Progenitor cell of endocrine pancreas (in vitro differentiated cells): ENCODE measurements at regions not wholly inside any gene's neighbourhood (a gene's known extent, or its start where the extent isn't known, plus 50 kb on each side); places are given as distances from the start of the nearest gene placed in this dataset.

Experiments
- DNase-seq: peaks from one replicate; pipeline ENCODE4 v3.0.0; 2021; ENCODE audit warnings: low spot score; ENCODE audit not compliant: unreplicated experiment
- H3K27ac Mint-ChIP-seq: 2 replicates; pipeline ENCODE4 v1.8.0; 2021; ENCODE audit warnings: mild to moderate bottlenecking, moderate library complexity, mixed read lengths
- H3K27me3 Mint-ChIP-seq: 2 replicates; pipeline ENCODE4 v1.8.0; 2021; ENCODE audit warnings: mixed read lengths
- H3K36me3 Mint-ChIP-seq: 2 replicates; pipeline ENCODE4 v1.8.0; 2022; ENCODE audit warnings: mixed read lengths; ENCODE audit not compliant: insufficient read depth
- H3K4me1 Mint-ChIP-seq: 2 replicates; pipeline ENCODE4 v1.8.0; 2021; ENCODE audit warnings: low read depth, mixed read lengths
- H3K4me3 Mint-ChIP-seq: 2 replicates; pipeline ENCODE4 v1.8.0; 2021; ENCODE audit warnings: low read depth, mild to moderate bottlenecking, moderate library complexity, mixed read lengths
- H3K9me3 Mint-ChIP-seq: 2 replicates; pipeline ENCODE4 v1.8.0; 2021; ENCODE audit warnings: low read depth, mixed read lengths
- TF ChIP-seq, protein P1 (sequence below): fragments of 200-600 bp; sonication (generic); IDR thresholded peaks from one replicate; pipeline ENCODE4 v1.5.0; 2021; ENCODE audit warnings: antibody characterized with exemption, mild to moderate bottlenecking; ENCODE audit not compliant: unreplicated experiment

- peaks cover 20% of the 10 kb centered on the region for H3K9me3 Mint-ChIP-seq
- TF ChIP-seq, protein P1, sequence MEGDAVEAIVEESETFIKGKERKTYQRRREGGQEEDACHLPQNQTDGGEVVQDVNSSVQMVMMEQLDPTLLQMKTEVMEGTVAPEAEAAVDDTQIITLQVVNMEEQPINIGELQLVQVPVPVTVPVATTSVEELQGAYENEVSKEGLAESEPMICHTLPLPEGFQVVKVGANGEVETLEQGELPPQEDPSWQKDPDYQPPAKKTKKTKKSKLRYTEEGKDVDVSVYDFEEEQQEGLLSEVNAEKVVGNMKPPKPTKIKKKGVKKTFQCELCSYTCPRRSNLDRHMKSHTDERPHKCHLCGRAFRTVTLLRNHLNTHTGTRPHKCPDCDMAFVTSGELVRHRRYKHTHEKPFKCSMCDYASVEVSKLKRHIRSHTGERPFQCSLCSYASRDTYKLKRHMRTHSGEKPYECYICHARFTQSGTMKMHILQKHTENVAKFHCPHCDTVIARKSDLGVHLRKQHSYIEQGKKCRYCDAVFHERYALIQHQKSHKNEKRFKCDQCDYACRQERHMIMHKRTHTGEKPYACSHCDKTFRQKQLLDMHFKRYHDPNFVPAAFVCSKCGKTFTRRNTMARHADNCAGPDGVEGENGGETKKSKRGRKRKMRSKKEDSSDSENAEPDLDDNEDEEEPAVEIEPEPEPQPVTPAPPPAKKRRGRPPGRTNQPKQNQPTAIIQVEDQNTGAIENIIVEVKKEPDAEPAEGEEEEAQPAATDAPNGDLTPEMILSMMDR, result no peak
- no peak overlapping the region for H3K4me3 Mint-ChIP-seq
- no peak for DNase-seq
- no peak overlapping the region for H3K27ac Mint-ChIP-seq
- peaks cover 4% of the 10 kb centered on the region for H3K4me1 Mint-ChIP-seq
- no peaks in the 10 kb centered on the region for H3K36me3 Mint-ChIP-seq
- H3K27me3 Mint-ChIP-seq, result no peaks in the 10 kb centered on the region
Measured at GRCh38 chr13:85099245-85099644, 700.0 kb downstream of the SLITRK6 start.

- no peak overlapping the region for H3K4me3 Mint-ChIP-seq
- no peak overlapping the region for H3K27ac Mint-ChIP-seq
- H3K27me3 Mint-ChIP-seq, result no peaks in the 10 kb centered on the region
- peaks cover 9% of the 10 kb centered on the region for H3K9me3 Mint-ChIP-seq
- TF ChIP-seq, protein P1, result no peak
- H3K36me3 Mint-ChIP-seq, result no peaks in the 10 kb centered on the region
- DNase-seq, result no peak
- H3K4me1 Mint-ChIP-seq, result peaks cover 4% of the 10 kb centered on the region
Measured at GRCh38 chr13:85095418-85096272, 703.6 kb downstream of the SLITRK6 start.

DNA sequence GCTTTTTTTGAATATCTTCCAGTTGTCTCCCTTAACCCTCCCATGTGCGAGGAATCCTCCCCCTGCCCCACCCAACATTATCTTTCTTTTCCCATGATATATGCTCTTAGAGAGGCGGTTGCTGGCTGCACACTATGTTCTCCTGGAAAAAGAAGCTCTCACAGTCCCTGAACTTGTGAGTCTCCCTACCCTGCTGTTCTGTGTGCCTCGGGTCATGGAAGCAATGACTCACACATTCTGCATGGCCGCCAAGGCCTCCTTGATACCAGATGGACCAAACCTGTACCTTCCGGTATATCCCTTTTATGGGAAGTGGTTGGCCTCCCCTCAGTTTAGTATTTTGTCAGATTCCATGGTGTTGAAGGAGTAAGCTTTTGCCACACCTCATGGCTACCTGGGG is 705.4 kb downstream of the SLITRK6 start:
- TF ChIP-seq, protein P1, result no peak
- Mint-ChIP-seq H3K4me1 (peaks cover 4% of the 10 kb centered on the region), H3K27me3 (no peaks in the 10 kb centered on the region), H3K9me3 (peaks cover 4% of the 10 kb centered on the region), H3K27ac (peak overlapping the region; percentile 31), H3K36me3 (no peaks in the 10 kb centered on the region), H3K4me3 (no peak overlapping the region)
- DNase-seq, result no peak

- H3K4me1 Mint-ChIP-seq, result peaks cover 4% of the 10 kb centered on the region
- no peak for DNase-seq
- H3K4me3 Mint-ChIP-seq, result no peak overlapping the region
- H3K27ac Mint-ChIP-seq, result no peak overlapping the region
- TF ChIP-seq, protein P1, result no peak
- no peaks in the 10 kb centered on the region for H3K36me3 Mint-ChIP-seq
- no peaks in the 10 kb centered on the region for H3K27me3 Mint-ChIP-seq
- no peaks in the 10 kb centered on the region for H3K9me3 Mint-ChIP-seq
Measured at GRCh38 chr13:85091631-85092234, 707.5 kb downstream of the SLITRK6 start.

DNA sequence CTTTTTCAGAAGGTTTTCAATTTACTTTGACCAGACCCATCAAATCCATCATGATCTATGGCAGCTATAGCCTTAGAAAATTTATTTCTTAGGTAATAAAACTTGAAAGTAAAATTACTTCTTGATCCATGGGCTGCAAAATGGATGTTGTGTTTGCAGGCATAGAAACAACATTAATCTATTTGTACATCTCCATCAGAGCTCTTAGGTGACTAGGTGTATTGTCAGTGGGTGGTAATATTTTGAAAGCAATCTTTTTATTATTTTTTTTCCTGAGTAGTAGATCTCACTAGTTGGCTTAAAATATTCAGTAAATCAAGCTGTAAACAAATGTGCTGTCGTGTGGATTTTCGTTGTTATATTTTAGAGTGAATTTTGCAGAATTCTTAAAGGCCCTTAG is 710.0 kb downstream of the SLITRK6 start:
- no peak overlapping the region for H3K27ac Mint-ChIP-seq
- H3K27me3 Mint-ChIP-seq, result no peaks in the 10 kb centered on the region
- no peak overlapping the region for H3K4me3 Mint-ChIP-seq
- no peak for DNase-seq
- H3K9me3 Mint-ChIP-seq, result no peaks in the 10 kb centered on the region
- H3K4me1 Mint-ChIP-seq, result no peaks in the 10 kb centered on the region
- TF ChIP-seq, protein P1, result no peak
- H3K36me3 Mint-ChIP-seq, result no peaks in the 10 kb centered on the region
